ENCODE measurements at regions not wholly inside any gene's neighbourhood (a gene's known extent, or its start where the extent isn't known, plus 50 kb on each side); places are given as distances from the start of the nearest gene placed in this dataset.
"Not testable (repeated sequence)": the region's sequence is repeated elsewhere in the genome, so short reads cannot be mapped to it uniquely, and the experiment has no call there.

GRCh38 chr2:183881978-183882377 lies 716.4 kb upstream of the ZNF804A start:
- no peak overlapping the region for H3K4me3 Mint-ChIP-seq
- peaks cover 8% of the 10 kb centered on the region for H3K9me3 Mint-ChIP-seq
- H3K36me3 Mint-ChIP-seq (ENCODE audit: low read depth), result no peaks in the 10 kb centered on the region
- H3K27ac Mint-ChIP-seq, result no peak overlapping the region
- TF ChIP-seq CTCF (IDR thresholded peaks at IDR 0.05; ENCODE audit: unreplicated experiment in 3 of 3), result no peak
- peaks cover 7% of the 10 kb centered on the region for H3K27me3 Mint-ChIP-seq (ENCODE audit: low read depth)
- no peaks in the 10 kb centered on the region for H3K4me1 Mint-ChIP-seq

DNA sequence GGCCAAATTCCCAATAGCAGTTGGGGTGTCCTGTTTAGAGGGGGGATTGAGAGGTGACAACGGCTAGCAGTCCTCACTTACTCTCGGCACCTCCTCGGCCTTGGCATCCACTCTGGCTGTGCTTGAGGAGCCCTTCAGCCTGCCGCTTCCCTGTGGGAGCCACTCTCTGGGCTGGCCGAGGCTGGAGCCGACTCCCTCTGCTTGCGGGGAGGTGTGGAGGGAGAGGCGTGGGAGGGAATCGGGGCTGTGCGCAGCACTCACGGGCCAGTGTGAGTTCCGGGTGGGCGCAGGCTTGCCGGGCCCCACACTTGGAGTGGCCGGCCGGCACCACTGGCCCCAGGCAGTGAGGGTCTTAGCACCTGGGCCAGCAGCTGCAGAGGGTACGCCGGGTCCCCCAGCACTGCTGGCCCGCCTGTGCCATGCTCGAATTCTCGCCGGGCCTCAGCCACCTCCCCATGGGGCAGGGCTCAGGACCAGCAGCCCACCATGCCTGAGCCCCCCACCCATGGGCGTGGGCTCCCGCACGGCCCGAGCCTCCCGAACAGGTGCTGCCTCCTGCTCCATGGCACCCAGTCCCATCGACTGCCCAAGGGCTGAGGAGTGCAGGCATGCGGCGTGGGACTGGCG lies 705.9 kb upstream of the ZNF804A start:
- Mint-ChIP-seq H3K4me3 (no peak overlapping the region), H3K27me3 (ENCODE audit: low read depth) (peaks cover 3% of the 10 kb centered on the region), H3K36me3 (ENCODE audit: low read depth) (no peaks in the 10 kb centered on the region), H3K9me3 (no peaks in the 10 kb centered on the region), H3K27ac (no peak overlapping the region), H3K4me1 (no peaks in the 10 kb centered on the region)
- TF ChIP-seq CTCF (IDR thresholded peaks at IDR 0.05; ENCODE audit: unreplicated experiment in 3 of 3), result no peak

DNA sequence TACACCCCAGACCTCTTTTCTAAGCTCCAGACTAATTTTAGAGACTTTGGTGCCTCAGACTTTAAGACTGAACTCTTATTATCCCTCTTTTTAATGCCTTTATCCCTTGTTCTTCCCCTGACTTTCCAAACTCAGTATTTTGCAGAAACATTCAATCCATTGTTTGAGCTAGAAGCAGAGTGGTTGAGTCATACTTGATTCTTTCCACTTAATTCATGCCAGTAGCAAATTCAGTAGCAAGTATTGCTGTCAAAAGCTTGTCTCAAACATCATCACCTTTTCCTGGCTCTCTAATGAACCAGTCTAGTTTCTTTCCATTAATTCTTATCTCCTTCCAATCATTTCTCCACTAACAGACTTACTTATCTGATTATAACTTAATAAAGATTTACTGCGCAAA lies 699.7 kb upstream of the ZNF804A start:
- H3K9me3 Mint-ChIP-seq, result no peaks in the 10 kb centered on the region
- no peaks in the 10 kb centered on the region for H3K4me1 Mint-ChIP-seq
- no peaks in the 10 kb centered on the region for H3K36me3 Mint-ChIP-seq (ENCODE audit: low read depth)
- no peak overlapping the region for H3K27ac Mint-ChIP-seq
- TF ChIP-seq CTCF (IDR thresholded peaks at IDR 0.05; ENCODE audit: unreplicated experiment in 3 of 3), result no peak
- no peak overlapping the region for H3K4me3 Mint-ChIP-seq
- H3K27me3 Mint-ChIP-seq (ENCODE audit: low read depth), result no peaks in the 10 kb centered on the region

GRCh38 chr2:183901931-183902330 lies 696.4 kb upstream of the ZNF804A start:
- Mint-ChIP-seq H3K4me3 (no peak overlapping the region), H3K27ac (no peak overlapping the region)
- TF ChIP-seq CTCF (IDR thresholded peaks at IDR 0.05; ENCODE audit: unreplicated experiment in 3 of 3), result no peak

GRCh38 chr2:183903026-183903425 lies 695.3 kb upstream of the ZNF804A start:
- Mint-ChIP-seq H3K27me3 (ENCODE audit: low read depth) (no peaks in the 10 kb centered on the region), H3K9me3 (peaks cover 2% of the 10 kb centered on the region), H3K36me3 (ENCODE audit: low read depth) (no peaks in the 10 kb centered on the region), H3K4me3 (no peak overlapping the region), H3K4me1 (no peaks in the 10 kb centered on the region), H3K27ac (no peak overlapping the region)
- no peak for TF ChIP-seq CTCF (IDR thresholded peaks at IDR 0.05; ENCODE audit: unreplicated experiment in 3 of 3)

More at GRCh38 chr2:183901931-183902330, 696.4 kb upstream of the ZNF804A start:
- peaks cover under 1% of the 10 kb centered on the region for H3K9me3 Mint-ChIP-seq
- H3K27me3 Mint-ChIP-seq (ENCODE audit: low read depth), result no peaks in the 10 kb centered on the region
- H3K36me3 Mint-ChIP-seq (ENCODE audit: low read depth), result no peaks in the 10 kb centered on the region
- no peaks in the 10 kb centered on the region for H3K4me1 Mint-ChIP-seq

DNA sequence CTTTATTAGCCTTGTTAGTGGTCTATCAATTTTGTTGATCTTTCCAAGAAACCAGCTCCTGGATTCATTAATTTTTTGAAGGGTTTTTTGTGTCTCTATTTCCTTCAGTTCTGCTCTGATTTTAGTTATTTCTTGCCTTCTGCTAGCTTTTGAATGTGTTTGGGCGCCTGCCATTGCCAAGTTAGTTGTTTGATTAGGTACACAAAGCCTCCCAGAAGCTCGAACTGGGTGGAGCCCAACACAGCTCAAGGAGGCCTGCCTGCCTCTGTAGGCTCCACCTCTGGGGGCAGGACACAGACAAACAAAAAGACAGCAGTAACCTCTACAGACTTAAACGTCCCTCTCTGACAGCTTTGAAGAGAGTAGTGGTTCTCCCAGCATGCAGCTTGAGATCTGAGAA lies 682.3 kb upstream of the ZNF804A start:
- not testable (repeated sequence) for H3K4me1 Mint-ChIP-seq; H3K27ac Mint-ChIP-seq; H3K4me3 Mint-ChIP-seq; H3K36me3 Mint-ChIP-seq (ENCODE audit: low read depth); H3K27me3 Mint-ChIP-seq (ENCODE audit: low read depth); H3K9me3 Mint-ChIP-seq

Data from nephron (organoid).